Stimulated activated CD4-positive, alpha-beta T cell treated with anti-CD3 and anti-CD28 coated beads, Interleukin-2, amount 100 ng/mL, for 24 hours (primary cell): ENCODE measurements at regions not wholly inside any gene's neighbourhood (a gene's known extent, or its start where the extent isn't known, plus 50 kb on each side); places are given as distances from the start of the nearest gene placed in this dataset.
"Not testable (repeated sequence)": the region's sequence is repeated elsewhere in the genome, so short reads cannot be mapped to it uniquely, and the experiment has no call there.

Source experiments
- DNase-seq, 2 donors: peaks; one replicate each; pipeline ENCODE4 v3.0.0-alpha.2; 2020

- DNase-seq = no peak
These were observed 151.7 kb upstream of the ASB18 start for GRCh38 chr2:236415684-236416444.

- no peak for DNase-seq
These were observed 152.5 kb upstream of the ACKR3 start for GRCh38 chr2:236417150-236417549.

GRCh38 chr2:236430584-236430983 lies 139.0 kb upstream of the ACKR3 start:
- no peak for DNase-seq

GRCh38 chr2:236434593-236434992 lies 135.0 kb upstream of the ACKR3 start:
- no peak for DNase-seq

- no peak for DNase-seq
These were observed 129.3 kb upstream of the ACKR3 start for GRCh38 chr2:236440110-236440881.

GRCh38 chr2:236444187-236444586 lies 125.4 kb upstream of the ACKR3 start:
- DNase-seq = no peak

- no peak for DNase-seq
These were observed 123.9 kb upstream of the ACKR3 start for GRCh38 chr2:236445678-236446077.

GRCh38 chr2:236446521-236446920 lies 123.1 kb upstream of the ACKR3 start:
- DNase-seq = no peak

GRCh38 chr2:236449167-236449761 lies 120.4 kb upstream of the ACKR3 start:
- DNase-seq = no peak

GRCh38 chr2:236452238-236452637 lies 117.4 kb upstream of the ACKR3 start:
- no peak for DNase-seq

GRCh38 chr2:236454076-236454475 lies 115.5 kb upstream of the ACKR3 start:
- DNase-seq = no peak

GRCh38 chr2:236459393-236459792 lies 110.2 kb upstream of the ACKR3 start:
- no peak for DNase-seq

- DNase-seq = no peak
These were observed 105.5 kb upstream of the ACKR3 start for GRCh38 chr2:236464140-236464539.

GRCh38 chr2:236472720-236473495 lies 96.7 kb upstream of the ACKR3 start:
- no peak for DNase-seq

- DNase-seq = no peak
These were observed 95.9 kb upstream of the ACKR3 start for GRCh38 chr2:236473691-236474090.

- no peak for DNase-seq
These were observed 89.8 kb upstream of the ACKR3 start for GRCh38 chr2:236479814-236480213.

- no peak for DNase-seq
These were observed 86.5 kb upstream of the ACKR3 start for GRCh38 chr2:236483102-236483501.

- no peak for DNase-seq
These were observed 84.1 kb upstream of the ACKR3 start for GRCh38 chr2:236485519-236485918.

GRCh38 chr2:236489083-236489482 lies 80.5 kb upstream of the ACKR3 start:
- not testable (repeated sequence) for DNase-seq

GRCh38 chr2:236489895-236490404 lies 79.7 kb upstream of the ACKR3 start:
- no peak for DNase-seq

- no peak for DNase-seq
These were observed 73.3 kb upstream of the ACKR3 start for GRCh38 chr2:236496340-236496739.

GRCh38 chr2:236498369-236498768 lies 71.3 kb upstream of the ACKR3 start:
- no peak for DNase-seq
